ENCODE measurements at regions not wholly inside any gene's neighbourhood (a gene's known extent, or its start where the extent isn't known, plus 50 kb on each side); places are given as distances from the start of the nearest gene placed in this dataset.
A peak's percentile ranks its signal among the peaks of the same experiment; 100 is the strongest.

- no peak for TF ChIP-seq CTCF (IDR thresholded peaks at IDR 0.05)
- TF ChIP-seq POLR2A (IDR thresholded peaks at IDR 0.05), result no peak
- peak in 2 of 3 donors; percentile 52 to 69 for DNase-seq
- H3K9me3 ChIP-seq, result no peaks in the 10 kb centered on the region
- H3K27me3 ChIP-seq, result no peaks in the 10 kb centered on the region
- no peaks in the 10 kb centered on the region for H3K36me3 ChIP-seq
- peak overlapping the region in 1 of 4 donors; percentile 66 for H3K27ac ChIP-seq
- no peak overlapping the region for H3K4me3 ChIP-seq
- peaks cover 0 to 5% (median 0%) of the 10 kb centered on the region in 4 donors for H3K4me1 ChIP-seq
Observed at GRCh38 chr11:70913715-70914231, 338.6 kb downstream of the SHANK2 start.

GRCh38 chr11:70914496-70914895 lies 337.9 kb downstream of the SHANK2 start:
- peak overlapping the region in 1 of 4 donors; percentile 66 for H3K27ac ChIP-seq
- TF ChIP-seq POLR2A (IDR thresholded peaks at IDR 0.05) (no peak), CTCF (IDR thresholded peaks at IDR 0.05) (no peak)
- H3K9me3 ChIP-seq, result no peaks in the 10 kb centered on the region
- H3K36me3 ChIP-seq, result no peaks in the 10 kb centered on the region
- H3K4me3 ChIP-seq, result no peak overlapping the region
- H3K27me3 ChIP-seq, result no peaks in the 10 kb centered on the region
- no peak for DNase-seq
- H3K4me1 ChIP-seq, result peaks cover 0 to 5% (median 0%) of the 10 kb centered on the region in 4 donors

GRCh38 chr11:70915158-70915985 lies 337.0 kb downstream of the SHANK2 start:
- no peak overlapping the region for H3K27ac ChIP-seq
- no peaks in the 10 kb centered on the region for H3K9me3 ChIP-seq
- no peak overlapping the region for H3K4me3 ChIP-seq
- peaks cover 0 to 5% (median 0%) of the 10 kb centered on the region in 4 donors for H3K4me1 ChIP-seq
- H3K36me3 ChIP-seq, result no peaks in the 10 kb centered on the region
- DNase-seq, result peak in 1 of 3 donors; percentile 37
- TF ChIP-seq CTCF (IDR thresholded peaks at IDR 0.05) (no peak), POLR2A (IDR thresholded peaks at IDR 0.05) (no peak)
- no peaks in the 10 kb centered on the region for H3K27me3 ChIP-seq

GRCh38 chr11:70916351-70916750 lies 336.0 kb downstream of the SHANK2 start:
- Histone ChIP-seq H3K4me1 (peaks cover 0 to 5% (median 0%) of the 10 kb centered on the region in 4 donors), H3K4me3 (no peak overlapping the region), H3K9me3 (peaks cover 0 to 2% (median 0%) of the 10 kb centered on the region in 4 donors), H3K36me3 (no peaks in the 10 kb centered on the region), H3K27ac (no peak overlapping the region), H3K27me3 (no peaks in the 10 kb centered on the region)
- TF ChIP-seq CTCF (IDR thresholded peaks at IDR 0.05), result no peak
- no peak for TF ChIP-seq POLR2A (IDR thresholded peaks at IDR 0.05)
- DNase-seq, result peak in 1 of 3 donors; percentile 9

- no peaks in the 10 kb centered on the region for H3K36me3 ChIP-seq
- H3K4me1 ChIP-seq, result peaks cover 0 to 5% (median 0%) of the 10 kb centered on the region in 4 donors
- no peak overlapping the region for H3K4me3 ChIP-seq
- no peak for TF ChIP-seq CTCF (IDR thresholded peaks at IDR 0.05)
- no peak for TF ChIP-seq POLR2A (IDR thresholded peaks at IDR 0.05)
- H3K9me3 ChIP-seq, result peaks cover 0 to 13% (median 0%) of the 10 kb centered on the region in 4 donors
- no peaks in the 10 kb centered on the region for H3K27me3 ChIP-seq
- H3K27ac ChIP-seq, result no peak overlapping the region
- DNase-seq, result no peak
Observed at GRCh38 chr11:70918242-70918641, 334.1 kb downstream of the SHANK2 start.
